ENCODE measurements at regions not wholly inside any gene's neighbourhood (a gene's known extent, or its start where the extent isn't known, plus 50 kb on each side); places are given as distances from the start of the nearest gene placed in this dataset.

GRCh38 chr16:86035906-86036305, 136.9 kb downstream of the IRF8 start:
- no peak for FAIRE-seq
- DNase-seq (ENCODE audit: low spot score in 2 of 2) = no peak

GRCh38 chr16:86037999-86038925, 139.3 kb downstream of the IRF8 start:
- DNase-seq (ENCODE audit: low spot score in 2 of 2) (no peak), FAIRE-seq (no peak)

- FAIRE-seq (no peak), DNase-seq (ENCODE audit: low spot score in 2 of 2) (no peak)
Measured at GRCh38 chr16:86038926-86039310, 140.0 kb downstream of the IRF8 start.

- DNase-seq (ENCODE audit: low spot score in 2 of 2) (no peak), FAIRE-seq (no peak)
Measured at GRCh38 chr16:86039606-86040005, 140.6 kb downstream of the IRF8 start.

- DNase-seq (ENCODE audit: low spot score in 2 of 2) (no peak), FAIRE-seq (no peak)
Measured at GRCh38 chr16:86040496-86040895, 141.5 kb downstream of the IRF8 start.

DNA sequence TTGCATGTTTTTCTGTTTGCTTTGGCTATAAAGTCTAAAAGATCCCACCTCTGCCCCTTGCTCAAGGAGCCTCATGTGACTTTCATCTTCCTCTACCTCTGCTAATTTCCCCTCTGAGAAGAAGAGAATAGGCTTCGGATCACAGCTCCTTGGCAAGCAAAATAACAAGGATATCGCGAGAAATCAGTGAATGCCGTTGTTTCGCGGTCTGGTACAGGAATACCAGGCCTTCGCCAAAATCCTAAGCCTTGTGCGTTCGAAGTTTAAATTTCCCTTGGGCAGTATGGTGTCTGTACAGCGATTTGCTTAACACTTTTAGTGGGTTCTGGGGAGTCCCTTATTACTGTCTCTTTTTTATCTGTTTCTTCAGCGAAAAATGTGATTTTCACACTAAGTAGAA, 142.3 kb downstream of the IRF8 start:
- DNase-seq (ENCODE audit: low spot score in 2 of 2) = no peak
- FAIRE-seq = no peak

DNA sequence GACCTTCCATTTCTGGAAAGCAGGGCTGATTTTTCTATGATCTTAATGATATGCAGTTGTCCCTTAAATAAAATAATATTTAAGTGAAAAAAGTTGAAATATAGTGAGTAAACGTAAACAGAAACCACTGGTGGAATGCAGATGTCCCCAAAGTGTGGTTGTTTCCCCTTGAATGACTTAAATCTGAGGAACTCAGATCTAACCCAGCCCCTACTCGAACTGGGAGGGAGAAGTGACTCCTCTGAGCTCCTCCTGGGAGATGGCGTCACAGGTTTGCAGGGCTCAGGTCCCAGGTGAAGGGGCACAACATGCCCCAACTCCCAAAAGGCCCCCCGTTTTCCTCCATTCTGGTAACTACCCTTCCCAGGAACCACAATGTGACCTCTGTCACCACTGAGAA, 142.8 kb downstream of the IRF8 start:
- no peak for FAIRE-seq
- DNase-seq (ENCODE audit: low spot score in 2 of 2) = no peak

GRCh38 chr16:86042393-86042792, 143.4 kb downstream of the IRF8 start:
- no peak for DNase-seq (ENCODE audit: low spot score in 2 of 2)

GRCh38 chr16:86042996-86043725, 144.2 kb downstream of the IRF8 start:
- FAIRE-seq = no peak
- no peak for DNase-seq (ENCODE audit: low spot score in 2 of 2)

More at GRCh38 chr16:86042393-86042792, 143.4 kb downstream of the IRF8 start:
- no peak for FAIRE-seq

DNA sequence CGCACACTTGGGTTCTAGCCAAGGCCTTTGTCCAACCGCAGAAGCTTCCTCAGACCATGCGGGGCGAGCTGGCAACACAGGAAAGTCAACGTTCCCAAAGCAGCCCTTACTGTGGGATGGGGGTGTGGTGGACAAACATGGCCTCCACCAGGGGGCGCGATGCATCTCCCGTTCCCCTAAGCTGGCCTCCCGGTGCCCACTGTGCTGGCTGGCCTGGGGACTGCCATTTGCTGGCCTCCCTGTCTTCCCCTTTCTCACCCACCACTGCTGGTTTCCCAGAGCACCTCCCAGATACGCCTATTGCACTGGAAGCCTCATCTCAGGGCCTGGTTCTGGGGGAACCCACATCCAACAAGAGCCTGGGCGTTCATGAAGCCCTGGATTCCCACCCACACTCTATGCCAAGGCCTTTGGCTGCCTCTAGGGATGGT, 145.3 kb downstream of the IRF8 start:
- DNase-seq (ENCODE audit: low spot score in 2 of 2) = no peak

GRCh38 chr16:86044881-86045590, 146.1 kb downstream of the IRF8 start:
- no peak for DNase-seq (ENCODE audit: low spot score in 2 of 2)
- no peak for FAIRE-seq

More for the DNA sequence above, 145.3 kb downstream of the IRF8 start:
- no peak for FAIRE-seq

DNA sequence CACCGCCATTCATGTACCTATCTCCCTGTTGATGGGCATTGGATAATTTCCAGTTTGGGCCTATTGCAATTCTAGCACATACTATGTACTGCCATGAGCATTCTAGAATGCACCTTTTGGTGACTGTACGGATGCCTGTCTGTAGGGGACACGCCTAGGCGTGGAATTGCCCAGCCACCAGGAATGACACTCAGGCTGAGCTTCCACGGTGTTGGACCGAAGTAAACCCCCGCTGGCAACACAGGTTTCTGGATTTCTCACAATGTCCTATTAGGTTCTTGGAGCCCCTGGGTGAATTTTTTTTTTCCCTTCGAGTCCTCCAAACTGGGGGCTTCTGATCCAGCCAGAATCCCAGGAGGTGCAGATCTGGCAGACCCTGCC, 146.6 kb downstream of the IRF8 start:
- FAIRE-seq = no peak
- no peak for DNase-seq (ENCODE audit: low spot score in 2 of 2)

- no peak for FAIRE-seq
Measured at GRCh38 chr16:86046026-86046425, 147.1 kb downstream of the IRF8 start.

GRCh38 chr16:86046667-86047270, 147.8 kb downstream of the IRF8 start:
- no peak for FAIRE-seq

More at GRCh38 chr16:86046026-86046425, 147.1 kb downstream of the IRF8 start:
- DNase-seq (ENCODE audit: low spot score in 2 of 2) = no peak

DNA sequence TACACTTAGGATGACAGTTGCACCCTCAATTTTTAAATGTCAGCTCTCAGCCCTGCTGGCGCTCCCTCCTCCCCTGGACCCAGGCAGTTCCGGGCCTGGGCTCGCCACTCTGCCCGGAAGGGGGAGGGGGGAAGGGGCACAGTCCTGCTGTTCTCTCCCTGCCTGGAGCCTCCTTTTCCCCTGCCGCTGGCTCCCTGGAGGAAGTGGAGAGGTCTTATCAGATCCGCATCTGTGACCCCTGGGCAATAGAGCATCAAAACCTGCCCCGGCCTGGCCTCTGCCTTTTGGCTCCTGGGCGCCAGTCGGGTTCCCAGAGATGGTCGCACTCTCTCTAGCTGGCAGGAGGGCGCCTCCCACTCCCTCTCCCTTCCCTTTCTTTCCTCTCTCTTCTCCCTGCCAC, 149.3 kb downstream of the IRF8 start:
- FAIRE-seq = no peak
- DNase-seq (ENCODE audit: low spot score in 2 of 2) = no peak

More at GRCh38 chr16:86046667-86047270, 147.8 kb downstream of the IRF8 start:
- no peak for DNase-seq (ENCODE audit: low spot score in 2 of 2)

GRCh38 chr16:86048882-86049585, 150.1 kb downstream of the IRF8 start:
- no peak for FAIRE-seq
- no peak for DNase-seq (ENCODE audit: low spot score in 2 of 2)

DNA sequence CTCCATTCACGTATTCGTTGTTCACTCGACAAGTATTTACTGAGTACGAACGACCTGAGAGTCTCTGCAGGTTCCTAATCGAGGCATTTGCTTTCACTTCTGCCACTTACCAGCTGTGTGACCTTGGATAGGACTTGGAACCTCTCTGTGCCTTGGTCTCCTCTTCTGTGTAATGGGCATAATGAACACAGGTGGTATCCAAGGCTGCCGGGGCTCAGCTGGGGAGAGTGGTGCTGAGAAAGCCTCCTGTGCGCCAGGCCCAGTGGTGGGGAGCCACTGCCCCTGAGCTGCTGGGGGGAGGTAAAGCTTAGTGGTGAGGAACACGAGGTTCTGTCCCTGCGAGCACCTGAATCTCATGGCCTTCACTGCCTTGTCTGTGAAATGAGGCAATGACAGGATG, 150.7 kb downstream of the IRF8 start:
- DNase-seq (ENCODE audit: low spot score in 2 of 2) (no peak), FAIRE-seq (no peak)

- FAIRE-seq (no peak), DNase-seq (ENCODE audit: low spot score in 2 of 2) (no peak)
Measured at GRCh38 chr16:86050111-86050510, 151.1 kb downstream of the IRF8 start.

- DNase-seq (ENCODE audit: low spot score in 2 of 2) = no peak
- no peak for FAIRE-seq
Measured at GRCh38 chr16:86050591-86051367, 151.8 kb downstream of the IRF8 start.

Data from frontal cortex (tissue), 3 donors.